Mesendoderm (in vitro differentiated cells): ENCODE measurements at regions not wholly inside any gene's neighbourhood (a gene's known extent, or its start where the extent isn't known, plus 50 kb on each side); places are given as distances from the start of the nearest gene placed in this dataset.
A peak's percentile ranks its signal among the peaks of the same experiment; 100 is the strongest.

ENCODE experiments used
- DNase-seq: peaks from one replicate; pipeline ENCODE4 v3.0.0; 2013
- H2AK5ac ChIP-seq: 2 replicates; pipeline ENCODE4 v1.6.1; 2013; ENCODE audit warnings: low read length, inconsistent platforms
- H2BK120ac ChIP-seq: 2 replicates; pipeline ENCODE4 v1.6.1; 2013; ENCODE audit warnings: low read depth, mild to moderate bottlenecking, low read length, moderate library complexity, mixed read lengths
- H2BK15ac ChIP-seq: replicated peaks from 2 replicates; pipeline ENCODE4 v1.6.1; 2013; ENCODE audit warnings: low read depth, mild to moderate bottlenecking, moderate library complexity
- H2BK5ac ChIP-seq: 2 replicates; pipeline ENCODE4 v1.6.1; 2013; ENCODE audit warnings: low read length, inconsistent platforms
- H3K18ac ChIP-seq: 2 replicates; pipeline ENCODE4 v1.6.1; 2013; ENCODE audit warnings: mild to moderate bottlenecking, low read length, mixed read lengths
- H3K23ac ChIP-seq: one replicate; pipeline ENCODE4 v1.6.1; 2013; ENCODE audit warnings: low read length
- H3K27ac ChIP-seq: 2 replicates; pipeline ENCODE4 v1.5.1; 2013; ENCODE audit warnings: low read depth, mild to moderate bottlenecking, inconsistent platforms, low read length, moderate library complexity
- H3K27me3 ChIP-seq: 2 replicates; pipeline ENCODE4 v1.6.1; 2013; ENCODE audit warnings: low read length, control low read depth, mild to moderate bottlenecking, inconsistent platforms; ENCODE audit not compliant: insufficient read depth, poor library complexity
- H3K36me3 ChIP-seq: 2 replicates; pipeline ENCODE4 v1.6.1; 2013; ENCODE audit warnings: low read length, inconsistent platforms; ENCODE audit not compliant: control insufficient read depth, insufficient read depth
- H3K4ac ChIP-seq: one replicate; pipeline ENCODE4 v1.6.1; 2013; ENCODE audit warnings: low read depth, mild to moderate bottlenecking, low read length, moderate library complexity
- H3K4me1 ChIP-seq: 2 replicates; pipeline ENCODE4 v1.6.1; 2013; ENCODE audit warnings: low read depth, low read length, inconsistent platforms; ENCODE audit not compliant: control insufficient read depth
- H3K4me2 ChIP-seq: 2 replicates; pipeline ENCODE4 v1.6.1; 2013; ENCODE audit warnings: low read length
- H3K4me3 ChIP-seq: 2 replicates; pipeline ENCODE4 v1.5.1; 2013; ENCODE audit warnings: mild to moderate bottlenecking, low read length
- H3K56ac ChIP-seq: one replicate; pipeline ENCODE4 v1.6.1; 2013; ENCODE audit warnings: low read length
- H3K79me1 ChIP-seq: 2 replicates; pipeline ENCODE4 v1.6.1; 2013; ENCODE audit warnings: low read length, inconsistent platforms
- H3K79me2 ChIP-seq: 2 replicates; pipeline ENCODE4 v1.6.1; 2013; ENCODE audit warnings: mild to moderate bottlenecking, low read length; ENCODE audit not compliant: control insufficient read depth, insufficient read depth
- H3K9ac ChIP-seq: 2 replicates; pipeline ENCODE4 v1.6.1; 2013; ENCODE audit warnings: low read length, inconsistent platforms
- H4K5ac ChIP-seq: one replicate; pipeline ENCODE4 v1.6.1; 2013; ENCODE audit warnings: low read length
- H4K8ac ChIP-seq: one replicate; pipeline ENCODE4 v1.6.1; 2013; ENCODE audit warnings: low read depth, mild to moderate bottlenecking, control low read depth, low read length, moderate library complexity
- WGBS: extraction: QIAGEN DNeasy Blood & Tissue Kit; methylation state at CpG from one replicate; pipeline ENCODE4 v1.1.7; 2013; ENCODE audit warnings: low lambda C conversion rate, missing lambda C conversion rate; ENCODE audit not compliant: insufficient coverage; ENCODE audit errors: extremely low coverage; 5-methylcytosine and 5-hydroxymethylcytosine counted together

DNA sequence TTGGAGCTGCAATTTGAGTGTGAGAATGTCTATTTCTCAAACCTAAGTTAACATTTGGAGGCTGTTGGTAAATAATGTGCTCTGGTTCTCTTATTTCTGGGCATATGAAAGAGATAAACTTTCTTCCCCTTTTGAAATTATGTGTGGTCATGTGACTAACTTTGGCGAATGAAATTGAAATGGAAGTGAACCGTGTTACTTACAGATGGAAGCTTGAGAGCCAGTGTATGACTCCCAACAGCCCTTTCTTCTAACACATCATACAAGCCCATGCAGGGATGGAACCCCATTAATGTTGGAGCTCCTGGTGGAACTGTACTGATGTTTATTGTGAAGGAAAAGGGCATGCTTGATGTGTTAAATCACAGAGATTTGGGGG is 725.8 kb downstream of the TSN start:
- Histone ChIP-seq H3K4me3 (no peak overlapping the region), H2AK5ac (no peak overlapping the region), H3K18ac (no peak overlapping the region), H4K8ac (no peak overlapping the region), H2BK15ac (no peak overlapping the region), H3K27ac (no peak overlapping the region), H3K4me2 (no peak overlapping the region), H3K9ac (no peak overlapping the region), H3K4ac (no peak overlapping the region), H3K79me1 (no peaks in the 10 kb centered on the region), H3K36me3 (no peaks in the 10 kb centered on the region), H4K5ac (no peak overlapping the region), H3K4me1 (no peaks in the 10 kb centered on the region), H3K79me2 (no peaks in the 10 kb centered on the region), H3K56ac (no peak overlapping the region), H2BK5ac (no peak overlapping the region), H3K27me3 (no peaks in the 10 kb centered on the region), H3K23ac (no peak overlapping the region), H2BK120ac (no peak overlapping the region)
- no CpG with 5 or more reads among the region's 2 CpGs for WGBS
- no peak for DNase-seq

GRCh38 chr2:122481717-122482116 is 726.3 kb downstream of the TSN start:
- H3K27me3 ChIP-seq, result no peaks in the 10 kb centered on the region

DNA sequence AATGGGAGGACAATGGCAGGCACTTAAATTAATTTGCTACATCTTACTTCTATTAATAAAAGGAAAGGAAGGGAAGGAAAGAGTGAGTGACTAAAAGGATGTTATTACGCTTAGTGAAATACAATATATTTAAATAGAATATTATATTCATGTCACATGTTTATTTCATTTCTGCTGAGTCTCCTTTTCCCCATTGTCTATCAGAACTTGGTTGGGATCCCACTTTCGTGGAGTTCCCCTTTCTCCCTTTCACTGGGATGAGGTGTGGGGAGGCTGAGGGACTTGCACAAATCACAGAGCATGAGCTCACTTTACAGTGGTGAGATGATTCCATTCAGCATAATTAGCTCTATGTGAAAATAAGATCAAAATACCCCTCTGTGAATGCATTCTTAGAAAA is 730.6 kb downstream of the TSN start:
- H3K18ac ChIP-seq, result no peak overlapping the region
- no peak overlapping the region for H3K9ac ChIP-seq
- H3K79me2 ChIP-seq, result no peaks in the 10 kb centered on the region
- DNase-seq, result no peak
- H4K8ac ChIP-seq, result no peak overlapping the region
- no peak overlapping the region for H3K56ac ChIP-seq
- H2BK15ac ChIP-seq, result no peak overlapping the region
- H3K4me1 ChIP-seq, result no peaks in the 10 kb centered on the region
- no peaks in the 10 kb centered on the region for H3K79me1 ChIP-seq
- no peak overlapping the region for H3K27ac ChIP-seq
- H3K4me2 ChIP-seq, result no peak overlapping the region
- H2BK120ac ChIP-seq, result no peak overlapping the region
- no peak overlapping the region for H4K5ac ChIP-seq
- no peak overlapping the region for H2AK5ac ChIP-seq
- no peak overlapping the region for H2BK5ac ChIP-seq
- WGBS, result no CpG with 5 or more reads among the region's 2 CpGs
- no peaks in the 10 kb centered on the region for H3K36me3 ChIP-seq
- no peak overlapping the region for H3K23ac ChIP-seq
- H3K4me3 ChIP-seq, result no peak overlapping the region
- H3K4ac ChIP-seq, result no peak overlapping the region
- H3K27me3 ChIP-seq, result no peaks in the 10 kb centered on the region

More at GRCh38 chr2:122481717-122482116, 726.3 kb downstream of the TSN start:
- H3K79me1 ChIP-seq, result no peaks in the 10 kb centered on the region
- no peak overlapping the region for H3K56ac ChIP-seq
- H3K4me1 ChIP-seq, result no peaks in the 10 kb centered on the region
- H3K23ac ChIP-seq, result no peak overlapping the region
- H3K9ac ChIP-seq, result no peak overlapping the region
- peak; percentile 5 for DNase-seq
- no peak overlapping the region for H4K8ac ChIP-seq
- no peak overlapping the region for H2AK5ac ChIP-seq
- H3K4me2 ChIP-seq, result no peak overlapping the region
- H2BK5ac ChIP-seq, result no peak overlapping the region
- no peak overlapping the region for H3K4ac ChIP-seq
- no peak overlapping the region for H2BK15ac ChIP-seq
- H3K18ac ChIP-seq, result no peak overlapping the region
- no peaks in the 10 kb centered on the region for H3K79me2 ChIP-seq
- H3K4me3 ChIP-seq, result no peak overlapping the region
- H2BK120ac ChIP-seq, result no peak overlapping the region
- H3K27ac ChIP-seq, result no peak overlapping the region
- H4K5ac ChIP-seq, result no peak overlapping the region
- H3K36me3 ChIP-seq, result no peaks in the 10 kb centered on the region

DNA sequence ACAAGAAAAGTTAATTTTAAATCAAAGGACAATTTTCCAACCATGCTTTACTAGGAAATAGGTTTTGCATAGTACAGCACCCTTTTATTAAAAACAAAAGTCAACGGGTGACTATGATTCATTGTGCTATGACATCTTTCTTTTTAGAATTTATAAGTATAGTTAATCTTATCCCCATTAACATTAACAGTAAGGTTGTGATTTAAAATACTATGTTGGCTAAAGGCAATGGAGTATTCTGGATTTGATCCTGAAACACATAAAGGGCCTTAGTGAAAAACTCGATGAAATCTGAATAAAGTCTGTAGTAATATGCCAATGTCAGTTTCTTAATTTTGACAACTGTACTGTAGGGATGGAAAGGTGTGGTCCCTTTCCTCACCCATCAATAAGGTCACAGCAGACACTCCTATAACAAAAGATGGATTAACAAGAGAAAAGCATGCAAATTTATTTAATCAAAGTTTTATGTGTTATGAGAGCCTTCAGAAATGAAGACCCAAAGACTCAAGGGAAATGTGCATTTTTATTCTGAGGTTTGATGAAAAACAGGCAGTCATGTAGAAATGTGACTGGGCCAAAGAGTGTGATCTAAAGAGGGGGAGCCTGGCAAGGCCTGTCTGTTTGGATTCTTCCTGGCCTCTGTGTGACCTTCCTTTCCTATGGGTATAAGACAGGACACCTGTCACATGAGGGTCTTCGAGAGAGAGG is 731.4 kb downstream of the TSN start:
- Histone ChIP-seq H3K27me3 (no peaks in the 10 kb centered on the region), H2BK120ac (no peak overlapping the region), H3K23ac (no peak overlapping the region), H3K9ac (no peak overlapping the region), H3K36me3 (no peaks in the 10 kb centered on the region), H3K4me3 (no peak overlapping the region), H4K5ac (no peak overlapping the region), H3K4ac (no peak overlapping the region), H3K4me2 (no peak overlapping the region), H2AK5ac (no peak overlapping the region), H3K27ac (no peak overlapping the region), H2BK15ac (no peak overlapping the region), H2BK5ac (no peak overlapping the region), H3K4me1 (no peaks in the 10 kb centered on the region), H3K18ac (no peak overlapping the region), H3K79me2 (no peaks in the 10 kb centered on the region), H4K8ac (no peak overlapping the region), H3K56ac (no peak overlapping the region), H3K79me1 (no peaks in the 10 kb centered on the region)
- no peak for DNase-seq
- no CpG with 5 or more reads among the region's 3 CpGs for WGBS

- H2BK15ac ChIP-seq, result no peak overlapping the region
- no peak overlapping the region for H4K8ac ChIP-seq
- H3K4me3 ChIP-seq, result no peak overlapping the region
- H2BK120ac ChIP-seq, result no peak overlapping the region
- no peak overlapping the region for H3K56ac ChIP-seq
- no peak overlapping the region for H3K18ac ChIP-seq
- H2BK5ac ChIP-seq, result no peak overlapping the region
- no peak overlapping the region for H2AK5ac ChIP-seq
- DNase-seq, result no peak
- H3K36me3 ChIP-seq, result no peaks in the 10 kb centered on the region
- no peak overlapping the region for H3K9ac ChIP-seq
- no peak overlapping the region for H4K5ac ChIP-seq
- H3K23ac ChIP-seq, result no peak overlapping the region
- no peak overlapping the region for H3K4ac ChIP-seq
- no peaks in the 10 kb centered on the region for H3K79me2 ChIP-seq
- no peaks in the 10 kb centered on the region for H3K27me3 ChIP-seq
- H3K27ac ChIP-seq, result no peak overlapping the region
- no CpG with 5 or more reads among the region's 2 CpGs for WGBS
- H3K79me1 ChIP-seq, result no peaks in the 10 kb centered on the region
- no peaks in the 10 kb centered on the region for H3K4me1 ChIP-seq
- no peak overlapping the region for H3K4me2 ChIP-seq
These were observed 735.6 kb downstream of the TSN start for GRCh38 chr2:122491011-122491410.
